Ovary (tissue), 7 donors: ENCODE measurements at regions not wholly inside any gene's neighbourhood (a gene's known extent, or its start where the extent isn't known, plus 50 kb on each side); places are given as distances from the start of the nearest gene placed in this dataset.

ENCODE experiments used
- DNase-seq, 5 donors: peaks; one replicate each; pipeline ENCODE4 v3.0.0-alpha.2; 2019 to 2020
- H3K27ac ChIP-seq, 2 donors: fragments of 200-600 bp; one replicate each; pipeline versions ENCODE4 v1.5.1 to v1.8.0; 2019 to 2022
- H3K27me3 ChIP-seq: fragments of 200-600 bp; one replicate; pipeline ENCODE4 v1.8.0; 2022
- H3K36me3 ChIP-seq: fragments of 200-600 bp; sonication (generic); one replicate; pipeline ENCODE4 v1.5.1; 2019
- H3K4me1 ChIP-seq: one replicate; pipeline ENCODE4 v1.8.1; 2013; ENCODE audit warnings: mild to moderate bottlenecking, moderate library complexity; ENCODE audit not compliant: insufficient read depth
- H3K4me3 ChIP-seq: fragments of 200-600 bp; sonication (generic); one replicate; pipeline ENCODE4 v1.5.1; 2017
- H3K9me3 ChIP-seq, 2 donors: fragments of 200-600 bp in 1 of 2; sonication (generic) in 1 of 2; one replicate each; pipeline versions ENCODE4 v1.5.1 to v1.8.1; 2013 to 2019; ENCODE audit warnings: mild to moderate bottlenecking in 1 of 2, moderate library complexity in 1 of 2
- EP300 ChIP-seq: sonication (generic); formaldehyde crosslinking; IDR thresholded peaks from one replicate; pipeline ENCODE4 v1.6.1; 2017; ENCODE audit warnings: antibody characterized with exemption
- POLR2A ChIP-seq: fragments of 450-650 bp; IDR thresholded peaks from one replicate; pipeline ENCODE4 v1.6.1; 2017; ENCODE audit warnings: antibody characterized with exemption, mild to moderate bottlenecking, moderate library complexity
- WGBS, 3 donors: extraction: QIAGEN DNeasy Blood & Tissue Kit in 1 of 3; methylation state at CpG; one replicate each; pipeline versions ENCODE4 v1.1.5 to v1.1.7; 2013 to 2017; 5-methylcytosine and 5-hydroxymethylcytosine counted together
- intact Hi-C, 4 donors: fragments of 100-400 bp; cut with DNase I; formaldehyde crosslinking; loops; one replicate each; pipeline versions ENCODE4 v1.11.0 to v1.15.1; 2022 to 2023
- TF ChIP-seq, protein P1 (sequence below), 3 donors: fragments of 450-650 bp in 2 of 3; fragments of 200-600 bp in 1 of 3; IDR thresholded peaks; one replicate each; pipeline versions ENCODE4 v1.5.1 to v1.8.0; 2016 to 2022; ENCODE audit warnings: antibody characterized with exemption in 3 of 3, mild to moderate bottlenecking in 1 of 3
- donor health status: DM: no; HTN: no; CAD: no; lungs with moderate emphysema.
- donor health status: DM: no; HTN: no; CAD: no.
- donor health status: Bipolar disorder and iron deficiency.
- donor health status: DM: no; HTN: no; CAD: no.
- donor health status: DM: yes; HTN: yes; CAD: no.

DNA sequence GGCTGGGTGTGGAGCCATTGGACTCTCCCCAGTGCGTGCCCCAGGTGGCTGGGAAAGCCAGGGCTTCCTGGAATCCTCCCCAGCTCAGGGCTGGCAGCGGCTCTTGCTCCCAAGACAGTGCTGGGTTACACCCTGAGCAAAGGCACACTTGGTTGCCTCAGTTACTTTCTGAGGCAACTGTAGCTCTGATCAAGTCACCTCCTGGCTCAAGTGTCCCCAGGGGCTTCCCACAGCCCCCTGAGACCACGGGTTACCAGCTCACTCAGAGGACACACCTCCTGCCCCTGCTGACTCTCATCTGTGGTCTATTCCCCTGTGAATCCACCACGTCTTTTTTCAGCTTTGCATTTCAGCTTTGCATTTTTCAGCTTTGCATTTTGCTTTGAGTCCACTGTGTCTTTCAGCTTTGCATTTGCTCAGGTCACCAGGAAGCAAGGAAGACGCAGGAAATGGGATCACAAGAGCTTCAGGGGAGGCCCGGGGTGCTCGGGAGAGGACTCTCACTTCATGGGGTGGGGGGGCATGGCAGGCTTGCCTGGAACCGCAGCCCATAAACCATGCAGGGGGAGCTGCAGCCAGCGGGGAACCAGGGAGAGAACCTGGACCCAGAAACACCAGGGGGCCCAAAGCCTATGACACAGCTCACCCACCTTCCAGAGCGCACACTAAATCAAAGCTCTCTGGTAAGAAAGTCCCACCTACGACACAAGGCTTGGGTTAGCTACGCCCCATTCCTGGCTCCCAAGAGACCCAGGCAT lies 138.0 kb upstream of the ASB18 start:
- no peak overlapping the region for H3K27ac ChIP-seq
- no peaks in the 10 kb centered on the region for H3K9me3 ChIP-seq
- TF ChIP-seq EP300 (no peak), POLR2A (no peak)
- TF ChIP-seq, protein P1, sequence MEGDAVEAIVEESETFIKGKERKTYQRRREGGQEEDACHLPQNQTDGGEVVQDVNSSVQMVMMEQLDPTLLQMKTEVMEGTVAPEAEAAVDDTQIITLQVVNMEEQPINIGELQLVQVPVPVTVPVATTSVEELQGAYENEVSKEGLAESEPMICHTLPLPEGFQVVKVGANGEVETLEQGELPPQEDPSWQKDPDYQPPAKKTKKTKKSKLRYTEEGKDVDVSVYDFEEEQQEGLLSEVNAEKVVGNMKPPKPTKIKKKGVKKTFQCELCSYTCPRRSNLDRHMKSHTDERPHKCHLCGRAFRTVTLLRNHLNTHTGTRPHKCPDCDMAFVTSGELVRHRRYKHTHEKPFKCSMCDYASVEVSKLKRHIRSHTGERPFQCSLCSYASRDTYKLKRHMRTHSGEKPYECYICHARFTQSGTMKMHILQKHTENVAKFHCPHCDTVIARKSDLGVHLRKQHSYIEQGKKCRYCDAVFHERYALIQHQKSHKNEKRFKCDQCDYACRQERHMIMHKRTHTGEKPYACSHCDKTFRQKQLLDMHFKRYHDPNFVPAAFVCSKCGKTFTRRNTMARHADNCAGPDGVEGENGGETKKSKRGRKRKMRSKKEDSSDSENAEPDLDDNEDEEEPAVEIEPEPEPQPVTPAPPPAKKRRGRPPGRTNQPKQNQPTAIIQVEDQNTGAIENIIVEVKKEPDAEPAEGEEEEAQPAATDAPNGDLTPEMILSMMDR (IDR thresholded peaks at IDR 0.05): no peak
- WGBS, 3 donors: 78 to 81% (median 81%) methylated on average over 12 of the region's 12 CpGs
- H3K4me3 ChIP-seq: no peak overlapping the region
- intact Hi-C loops: no loop called here
- no peak for DNase-seq
- no peaks in the 10 kb centered on the region for H3K27me3 ChIP-seq
- H3K4me1 ChIP-seq: no peaks in the 10 kb centered on the region
- H3K36me3 ChIP-seq: no peaks in the 10 kb centered on the region

DNA sequence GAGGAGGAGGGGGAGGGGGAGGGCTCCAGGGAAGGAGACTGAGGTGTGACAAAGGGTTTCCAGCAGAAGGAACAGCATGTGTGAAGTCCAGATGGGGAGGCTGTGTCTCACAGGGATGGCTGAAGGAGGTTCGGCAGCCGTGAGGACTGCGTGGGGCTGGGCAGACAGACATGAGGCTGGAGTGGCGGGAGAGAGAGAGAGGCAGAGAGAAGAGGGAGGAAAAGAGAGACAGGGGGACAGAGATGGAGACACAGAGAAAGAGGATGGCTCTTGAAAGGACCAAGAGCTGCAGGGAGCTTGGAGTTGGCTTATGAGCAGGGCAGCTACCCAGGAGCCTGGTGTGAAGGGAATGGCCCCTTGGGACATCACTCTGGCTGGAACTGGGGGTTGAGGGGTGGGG lies 138.9 kb upstream of the ASB18 start:
- TF ChIP-seq EP300 (no peak), POLR2A (no peak)
- no peaks in the 10 kb centered on the region for H3K9me3 ChIP-seq
- H3K4me1 ChIP-seq: no peaks in the 10 kb centered on the region
- DNase-seq: no peak
- no peaks in the 10 kb centered on the region for H3K36me3 ChIP-seq
- no peak overlapping the region for H3K27ac ChIP-seq
- WGBS, 3 donors: 86 to 92% (median 90%) methylated on average over 4 of the region's 4 CpGs
- no peak overlapping the region for H3K4me3 ChIP-seq
- H3K27me3 ChIP-seq: no peaks in the 10 kb centered on the region
- intact Hi-C loops: no loop called here

DNA sequence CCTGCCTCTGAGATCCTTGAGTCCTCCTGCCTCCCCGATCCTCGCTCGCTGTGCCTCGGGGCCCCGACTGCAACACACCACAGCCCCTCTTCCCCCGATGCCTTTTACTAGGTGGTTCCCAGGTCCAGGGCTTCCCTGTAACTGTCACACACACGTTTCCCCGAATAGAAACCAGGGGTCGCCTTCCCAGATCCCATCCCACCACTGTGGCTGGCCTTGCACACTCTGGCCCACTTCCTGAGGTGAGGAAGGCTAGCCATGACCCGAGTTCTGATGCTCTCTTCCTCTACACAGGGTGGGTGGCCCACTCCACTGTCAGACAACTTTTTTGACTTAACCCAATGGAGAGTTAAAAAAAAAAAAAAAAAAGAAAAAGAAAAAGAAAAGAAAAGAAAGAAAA lies 139.6 kb upstream of the ASB18 start:
- Histone ChIP-seq H3K4me3 (no peak overlapping the region), H3K27me3 (no peaks in the 10 kb centered on the region), H3K36me3 (no peaks in the 10 kb centered on the region), H3K9me3 (no peaks in the 10 kb centered on the region), H3K4me1 (no peaks in the 10 kb centered on the region), H3K27ac (no peak overlapping the region)
- intact Hi-C loops: no loop called here
- TF ChIP-seq, protein P1 (IDR thresholded peaks at IDR 0.05): no peak
- TF ChIP-seq EP300 (no peak), POLR2A (no peak)
- 89 to 91% (median 91%) methylated on average over 10 of the region's 10 CpGs for WGBS, 3 donors
- no peak for DNase-seq

DNA sequence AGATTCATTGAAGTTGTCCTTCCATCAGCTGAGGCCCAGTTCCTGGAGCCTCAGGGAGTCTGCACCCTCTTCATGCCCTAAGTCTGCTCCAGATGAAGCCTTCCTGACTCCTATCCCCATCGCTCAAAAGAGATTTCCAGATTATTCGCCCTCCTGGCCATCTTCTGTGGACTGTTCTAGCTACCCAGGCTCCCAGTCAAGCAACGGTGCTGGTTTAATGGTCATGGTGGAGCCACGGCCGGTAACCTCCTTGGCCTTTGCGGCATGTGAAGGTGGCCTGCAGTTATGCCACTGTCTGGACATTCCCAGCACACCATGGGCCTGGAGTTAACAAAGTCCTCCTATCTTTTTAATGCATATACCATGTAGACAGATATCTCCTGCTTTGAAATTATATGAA lies 140.1 kb upstream of the ASB18 start:
- no peaks in the 10 kb centered on the region for H3K27me3 ChIP-seq
- H3K9me3 ChIP-seq: no peaks in the 10 kb centered on the region
- WGBS, 3 donors: 96 to 98% (median 97%) methylated on average over 6 of the region's 6 CpGs
- H3K27ac ChIP-seq: no peak overlapping the region
- no peak for DNase-seq
- intact Hi-C loops: no loop called here
- no peak overlapping the region for H3K4me3 ChIP-seq
- TF ChIP-seq EP300 (no peak), POLR2A (no peak)
- TF ChIP-seq, protein P1 (IDR thresholded peaks at IDR 0.05): no peak
- H3K4me1 ChIP-seq: no peaks in the 10 kb centered on the region
- H3K36me3 ChIP-seq: no peaks in the 10 kb centered on the region

DNA sequence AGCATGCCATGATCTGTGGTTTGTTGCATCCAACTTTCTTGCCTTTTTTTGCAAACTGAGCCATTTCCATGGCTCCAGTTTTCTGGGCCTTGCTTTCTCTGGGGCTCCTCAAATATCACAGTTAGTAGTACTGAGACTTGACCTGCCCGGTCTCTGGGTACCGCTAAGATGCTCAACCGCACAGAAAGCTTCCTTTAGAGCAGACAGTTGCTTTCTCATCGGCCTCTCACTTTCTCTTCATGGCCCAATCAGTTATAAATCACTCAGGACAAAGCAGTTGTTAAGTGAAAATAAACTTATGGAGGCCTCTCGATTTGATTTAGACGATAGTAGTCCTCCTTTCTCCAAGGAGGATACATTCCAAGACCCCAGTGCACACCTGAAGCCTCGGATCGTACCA lies 141.2 kb upstream of the ASB18 start:
- TF ChIP-seq, protein P1 (IDR thresholded peaks at IDR 0.05): no peak
- TF ChIP-seq EP300: no peak
- no peak for TF ChIP-seq POLR2A
- intact Hi-C loops: no loop called here
- no peak for DNase-seq
- Histone ChIP-seq H3K4me3 (no peak overlapping the region), H3K4me1 (no peaks in the 10 kb centered on the region), H3K9me3 (no peaks in the 10 kb centered on the region), H3K36me3 (no peaks in the 10 kb centered on the region), H3K27me3 (no peaks in the 10 kb centered on the region), H3K27ac (no peak overlapping the region)
- WGBS, 3 donors: 88 to 94% (median 91%) methylated on average over 8 of the region's 8 CpGs
